Neural progenitor cell (in vitro differentiated cells): ENCODE measurements at regions not wholly inside any gene's neighbourhood (a gene's known extent, or its start where the extent isn't known, plus 50 kb on each side); places are given as distances from the start of the nearest gene placed in this dataset.
"Not testable (repeated sequence)": the region's sequence is repeated elsewhere in the genome, so short reads cannot be mapped to it uniquely, and the experiment has no call there.

Source experiments
- DNase-seq: peaks from one replicate; pipeline ENCODE4 v3.0.0-alpha.2; 2016; ENCODE audit warnings: low spot score
- H2AFZ ChIP-seq: fragments of 200-600 bp; sonication (generic); replicated peaks from 2 replicates; pipeline ENCODE4 v1.6.1; 2016; ENCODE audit warnings: antibody characterized with exemption
- H3F3A ChIP-seq: fragments of 200-600 bp; sonication (generic); 2 replicates; pipeline ENCODE4 v1.6.1; 2016; ENCODE audit warnings: antibody characterized with exemption, low read depth
- H3K27ac ChIP-seq: fragments of 200-600 bp; sonication (generic); 2 replicates; pipeline ENCODE4 v1.5.1; 2016; ENCODE audit warnings: mild to moderate bottlenecking
- H3K27me3 ChIP-seq: fragments of 200-600 bp; sonication (generic); 2 replicates; pipeline ENCODE4 v1.6.1; 2016; ENCODE audit warnings: mild to moderate bottlenecking, moderate library complexity
- H3K36me3 ChIP-seq: fragments of 200-600 bp; sonication (generic); 2 replicates; pipeline ENCODE4 v1.5.1; 2016
- H3K4me1 ChIP-seq: fragments of 200-600 bp; sonication (generic); 2 replicates; pipeline ENCODE4 v1.6.1; 2016; ENCODE audit warnings: mixed run types
- H3K4me2 ChIP-seq: fragments of 200-600 bp; sonication (generic); 2 replicates; pipeline ENCODE4 v1.6.1; 2016
- H3K4me3 ChIP-seq: fragments of 200-600 bp; sonication (generic); 2 replicates; pipeline ENCODE4 v1.5.1; 2016
- H3K79me2 ChIP-seq: fragments of 200-600 bp; sonication (generic); 2 replicates; pipeline ENCODE4 v1.6.1; 2016; ENCODE audit warnings: low read depth
- H3K9ac ChIP-seq: fragments of 200-600 bp; sonication (generic); 2 replicates; pipeline ENCODE4 v1.6.1; 2016
- H3K9me3 ChIP-seq: fragments of 200-600 bp; sonication (generic); 2 replicates; pipeline ENCODE4 v1.5.1; 2016; ENCODE audit warnings: low read depth
- H4K20me1 ChIP-seq: fragments of 200-600 bp; sonication (generic); 2 replicates; pipeline ENCODE4 v1.6.1; 2016; ENCODE audit warnings: low read depth
- H3K27ac Mint-ChIP-seq: 3 replicates; pipeline ENCODE4 v1.8.0; 2021; ENCODE audit warnings: mixed read lengths
- H3K27me3 Mint-ChIP-seq: 2 replicates; pipeline ENCODE4 v1.8.0; 2022; ENCODE audit warnings: low read depth, mild to moderate bottlenecking, inconsistent platforms, moderate library complexity, mixed read lengths; ENCODE audit not compliant: insufficient read depth
- H3K36me3 Mint-ChIP-seq: 3 replicates; pipeline ENCODE4 v1.8.0; 2021; ENCODE audit warnings: mixed read lengths
- H3K4me1 Mint-ChIP-seq: 3 replicates; pipeline ENCODE4 v1.8.0; 2021; ENCODE audit warnings: mixed read lengths
- H3K4me3 Mint-ChIP-seq: 3 replicates; pipeline ENCODE4 v1.8.0; 2021; ENCODE audit warnings: mild to moderate bottlenecking, moderate library complexity, mixed read lengths
- H3K9me3 Mint-ChIP-seq: 3 replicates; pipeline ENCODE4 v1.8.0; 2020; ENCODE audit warnings: mixed read lengths
- CTCF ChIP-seq: fragments of 200-600 bp; sonication (generic); IDR thresholded peaks from 2 replicates; pipeline ENCODE4 v1.5.1; 2017; ENCODE audit warnings: antibody characterized with exemption, mild to moderate bottlenecking
- EZH2 ChIP-seq: fragments of 200-600 bp; sonication (generic); IDR thresholded peaks from 2 replicates; pipeline ENCODE4 v1.6.1; 2017; ENCODE audit warnings: antibody characterized with exemption, mild to moderate bottlenecking, moderate library complexity
- EZH2phosphoT487 ChIP-seq: fragments of 200-600 bp; sonication (generic); IDR thresholded peaks from 2 replicates; pipeline ENCODE4 v1.6.1; 2017; ENCODE audit warnings: antibody characterized with exemption

- H3K4me2 ChIP-seq, result no peak overlapping the region
- H3F3A ChIP-seq, result no peaks in the 10 kb centered on the region
- no peaks in the 10 kb centered on the region for H3K79me2 ChIP-seq
- H3K36me3 ChIP-seq, result no peaks in the 10 kb centered on the region
- no peak overlapping the region for H3K4me3 Mint-ChIP-seq
- H3K27ac Mint-ChIP-seq, result no peak overlapping the region
- H3K9me3 Mint-ChIP-seq, result no peaks in the 10 kb centered on the region
- H2AFZ ChIP-seq, result no peak overlapping the region
- H3K27me3 Mint-ChIP-seq, result peaks cover 4% of the 10 kb centered on the region
- no peaks in the 10 kb centered on the region for H4K20me1 ChIP-seq
- H3K4me3 ChIP-seq, result no peak overlapping the region
- TF ChIP-seq CTCF (no peak), EZH2phosphoT487 (no peak), EZH2 (no peak)
- H3K4me1 Mint-ChIP-seq, result no peaks in the 10 kb centered on the region
- H3K27me3 ChIP-seq, result no peaks in the 10 kb centered on the region
- no peak for DNase-seq
- H3K9ac ChIP-seq, result no peak overlapping the region
- no peak overlapping the region for H3K27ac ChIP-seq
- no peaks in the 10 kb centered on the region for H3K36me3 Mint-ChIP-seq
- no peaks in the 10 kb centered on the region for H3K9me3 ChIP-seq
- no peaks in the 10 kb centered on the region for H3K4me1 ChIP-seq
Observed at GRCh38 chr7:142451817-142452216, 194.0 kb upstream of the PRSS58 start.

- H3K27ac ChIP-seq, result no peak overlapping the region
- Mint-ChIP-seq H3K27me3 (peaks cover 2% of the 10 kb centered on the region), H3K4me3 (no peak overlapping the region), H3K4me1 (no peaks in the 10 kb centered on the region), H3K36me3 (no peaks in the 10 kb centered on the region), H3K27ac (no peak overlapping the region), H3K9me3 (no peaks in the 10 kb centered on the region)
- H4K20me1 ChIP-seq, result no peaks in the 10 kb centered on the region
- DNase-seq, result no peak
- H2AFZ ChIP-seq, result no peak overlapping the region
- no peak overlapping the region for H3K4me2 ChIP-seq
- no peaks in the 10 kb centered on the region for H3K79me2 ChIP-seq
- no peak overlapping the region for H3K4me3 ChIP-seq
- TF ChIP-seq EZH2, result no peak
- no peak for TF ChIP-seq EZH2phosphoT487
- TF ChIP-seq CTCF, result no peak
- no peaks in the 10 kb centered on the region for H3K9me3 ChIP-seq
- no peaks in the 10 kb centered on the region for H3K4me1 ChIP-seq
- no peaks in the 10 kb centered on the region for H3K27me3 ChIP-seq
- no peaks in the 10 kb centered on the region for H3K36me3 ChIP-seq
- H3K9ac ChIP-seq, result no peak overlapping the region
- no peaks in the 10 kb centered on the region for H3F3A ChIP-seq
Observed at GRCh38 chr7:142451296-142451695, 193.4 kb upstream of the PRSS58 start.

DNA sequence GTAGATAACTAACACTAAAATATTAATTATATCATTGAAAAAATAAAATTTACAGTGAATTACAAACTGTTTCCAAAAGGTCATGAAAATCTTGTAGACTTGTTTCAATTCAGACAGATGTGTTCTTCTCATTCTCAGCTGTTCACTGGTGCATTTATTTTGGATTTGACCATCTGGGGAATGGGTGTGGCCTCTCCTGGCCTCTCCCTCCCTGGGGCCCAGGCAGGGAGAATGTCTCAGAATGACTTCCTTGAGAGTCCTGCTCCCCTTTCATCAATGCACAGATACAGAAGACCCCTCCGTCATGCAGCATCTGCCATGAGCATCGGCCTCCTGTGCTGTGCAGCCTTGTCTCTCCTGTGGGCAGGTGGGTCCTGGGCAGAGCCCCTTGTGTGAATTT, 192.8 kb upstream of the PRSS58 start:
- TF ChIP-seq CTCF, result no peak
- TF ChIP-seq EZH2, result no peak
- no peak for TF ChIP-seq EZH2phosphoT487
- no peak for DNase-seq
- H3K4me3 Mint-ChIP-seq, result no peak overlapping the region
- H4K20me1 ChIP-seq, result no peaks in the 10 kb centered on the region
- peaks cover 2% of the 10 kb centered on the region for H3K27me3 Mint-ChIP-seq
- H3K36me3 ChIP-seq, result no peaks in the 10 kb centered on the region
- no peak overlapping the region for H3K9ac ChIP-seq
- no peak overlapping the region for H3K4me2 ChIP-seq
- no peaks in the 10 kb centered on the region for H3K79me2 ChIP-seq
- no peaks in the 10 kb centered on the region for H3K9me3 Mint-ChIP-seq
- H3K36me3 Mint-ChIP-seq, result no peaks in the 10 kb centered on the region
- H3K4me1 ChIP-seq, result no peaks in the 10 kb centered on the region
- H3K4me3 ChIP-seq, result no peak overlapping the region
- H3K27ac ChIP-seq, result no peak overlapping the region
- H3K4me1 Mint-ChIP-seq, result no peaks in the 10 kb centered on the region
- H3F3A ChIP-seq, result no peaks in the 10 kb centered on the region
- H3K27me3 ChIP-seq, result no peaks in the 10 kb centered on the region
- H3K27ac Mint-ChIP-seq, result no peak overlapping the region
- no peaks in the 10 kb centered on the region for H3K9me3 ChIP-seq
- no peak overlapping the region for H2AFZ ChIP-seq

GRCh38 chr7:142450206-142450605, 192.3 kb upstream of the PRSS58 start:
- no peak overlapping the region for H3K4me2 ChIP-seq
- H3K4me3 ChIP-seq, result no peak overlapping the region
- Mint-ChIP-seq H3K4me1 (peaks cover 2% of the 10 kb centered on the region), H3K27me3 (peaks cover 4% of the 10 kb centered on the region), H3K27ac (no peak overlapping the region), H3K4me3 (no peak overlapping the region), H3K9me3 (no peaks in the 10 kb centered on the region), H3K36me3 (no peaks in the 10 kb centered on the region)
- no peaks in the 10 kb centered on the region for H3K36me3 ChIP-seq
- no peak overlapping the region for H3K27ac ChIP-seq
- no peak for DNase-seq
- H3K9me3 ChIP-seq, result no peaks in the 10 kb centered on the region
- H3K9ac ChIP-seq, result no peak overlapping the region
- no peaks in the 10 kb centered on the region for H4K20me1 ChIP-seq
- H3K27me3 ChIP-seq, result no peaks in the 10 kb centered on the region
- H3K79me2 ChIP-seq, result no peaks in the 10 kb centered on the region
- H3K4me1 ChIP-seq, result no peaks in the 10 kb centered on the region
- no peak overlapping the region for H2AFZ ChIP-seq
- TF ChIP-seq EZH2phosphoT487 (no peak), EZH2 (no peak), CTCF (no peak)
- H3F3A ChIP-seq, result no peaks in the 10 kb centered on the region

DNA sequence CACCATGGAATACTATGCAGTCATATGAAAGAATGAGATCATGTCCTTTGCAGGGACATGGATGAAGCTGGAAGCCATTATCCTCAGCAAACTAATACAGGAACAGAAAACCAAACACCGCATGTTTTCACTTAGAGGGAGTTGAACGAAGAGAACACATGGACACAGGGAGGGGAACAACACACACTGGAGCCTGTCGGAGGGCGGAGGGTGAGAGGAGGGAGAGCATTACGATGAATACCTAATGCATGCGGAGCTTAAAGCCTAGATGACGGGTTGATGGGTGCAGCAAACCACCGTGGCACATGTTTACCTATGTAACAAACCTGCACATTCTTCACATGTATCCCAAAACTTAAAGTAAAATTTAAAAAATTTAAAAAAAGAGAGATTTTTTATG, 191.0 kb upstream of the PRSS58 start:
- H3K4me1 ChIP-seq, H3K4me2 ChIP-seq, H3F3A ChIP-seq, H3K79me2 ChIP-seq, DNase-seq, H3K9ac ChIP-seq, H3K4me3 ChIP-seq, H3K27ac ChIP-seq, H3K4me3 Mint-ChIP-seq, H3K9me3 ChIP-seq, H3K9me3 Mint-ChIP-seq, H3K36me3 Mint-ChIP-seq, H3K27me3 Mint-ChIP-seq, H3K27me3 ChIP-seq, H3K27ac Mint-ChIP-seq, H3K36me3 ChIP-seq, H3K4me1 Mint-ChIP-seq, H4K20me1 ChIP-seq, H2AFZ ChIP-seq: not testable (repeated sequence)
